ENCODE measurements at regions not wholly inside any gene's neighbourhood (a gene's known extent, or its start where the extent isn't known, plus 50 kb on each side); places are given as distances from the start of the nearest gene placed in this dataset. TPM values are rescaled to one million over a fixed set of nuclear protein-coding genes. Genes with fewer than 3 reads are reported as not detected.

GRCh38 chr5:168238463-168238862 lies 53.0 kb upstream of the WWC1 start:
- H3K27me3 ChIP-seq (ENCODE audit: insufficient read depth, low read length) = no peaks in the 10 kb centered on the region
- peaks cover 8% of the 10 kb centered on the region for H3K4me1 ChIP-seq (ENCODE audit: insufficient read depth, low read length)
- H3K27ac ChIP-seq (ENCODE audit: low read depth, low read length) = no peak overlapping the region
- TF ChIP-seq, protein P1, sequence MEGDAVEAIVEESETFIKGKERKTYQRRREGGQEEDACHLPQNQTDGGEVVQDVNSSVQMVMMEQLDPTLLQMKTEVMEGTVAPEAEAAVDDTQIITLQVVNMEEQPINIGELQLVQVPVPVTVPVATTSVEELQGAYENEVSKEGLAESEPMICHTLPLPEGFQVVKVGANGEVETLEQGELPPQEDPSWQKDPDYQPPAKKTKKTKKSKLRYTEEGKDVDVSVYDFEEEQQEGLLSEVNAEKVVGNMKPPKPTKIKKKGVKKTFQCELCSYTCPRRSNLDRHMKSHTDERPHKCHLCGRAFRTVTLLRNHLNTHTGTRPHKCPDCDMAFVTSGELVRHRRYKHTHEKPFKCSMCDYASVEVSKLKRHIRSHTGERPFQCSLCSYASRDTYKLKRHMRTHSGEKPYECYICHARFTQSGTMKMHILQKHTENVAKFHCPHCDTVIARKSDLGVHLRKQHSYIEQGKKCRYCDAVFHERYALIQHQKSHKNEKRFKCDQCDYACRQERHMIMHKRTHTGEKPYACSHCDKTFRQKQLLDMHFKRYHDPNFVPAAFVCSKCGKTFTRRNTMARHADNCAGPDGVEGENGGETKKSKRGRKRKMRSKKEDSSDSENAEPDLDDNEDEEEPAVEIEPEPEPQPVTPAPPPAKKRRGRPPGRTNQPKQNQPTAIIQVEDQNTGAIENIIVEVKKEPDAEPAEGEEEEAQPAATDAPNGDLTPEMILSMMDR (IDR thresholded peaks at IDR 0.05; ENCODE audit: extremely low read depth, low read depth, low read length) = no peak
- H3K4me3 ChIP-seq (ENCODE audit: insufficient read depth, low read length) = no peak overlapping the region
- no peaks in the 10 kb centered on the region for H3K9me3 ChIP-seq (ENCODE audit: low read depth, low read length)
- no peak overlapping the region for H3K4me2 ChIP-seq (ENCODE audit: insufficient read depth, low read length)
- no peaks in the 10 kb centered on the region for H4K20me1 ChIP-seq (ENCODE audit: insufficient read depth, low read length)
- no peak for DNase-seq (ENCODE audit: insufficient read length, low spot score, missing footprints)
- no peaks in the 10 kb centered on the region for H3K36me3 ChIP-seq (ENCODE audit: insufficient read depth, low read length)
- no peak overlapping the region for H2AFZ ChIP-seq (ENCODE audit: low read length)
- no peaks in the 10 kb centered on the region for H3K79me2 ChIP-seq (ENCODE audit: insufficient read depth, low read length)

DNA sequence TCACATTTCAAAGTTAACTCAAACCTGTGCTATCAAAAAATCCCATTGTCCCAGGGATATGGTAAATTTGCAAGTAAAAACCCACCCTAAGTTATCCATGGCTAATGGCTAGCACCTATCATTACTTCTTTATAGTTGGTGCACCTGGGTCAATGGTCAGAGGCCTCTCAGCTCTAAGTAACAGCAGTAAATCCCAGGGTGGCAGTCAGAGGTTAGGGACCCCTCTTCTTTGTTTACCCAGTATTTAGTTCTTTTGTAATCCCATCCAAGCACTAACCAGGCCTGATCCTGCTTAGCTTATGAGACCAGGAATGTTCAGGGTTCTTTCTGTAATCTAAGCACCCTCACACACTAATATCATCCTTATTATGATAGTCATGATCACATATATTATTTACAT lies 52.1 kb upstream of the WWC1 start:
- no peak for DNase-seq (ENCODE audit: insufficient read length, low spot score, missing footprints)
- no peak overlapping the region for H3K4me2 ChIP-seq (ENCODE audit: insufficient read depth, low read length)
- no peak overlapping the region for H3K27ac ChIP-seq (ENCODE audit: low read depth, low read length)
- no peak overlapping the region for H2AFZ ChIP-seq (ENCODE audit: low read length)
- H3K27me3 ChIP-seq (ENCODE audit: insufficient read depth, low read length) = no peaks in the 10 kb centered on the region
- peaks cover 8% of the 10 kb centered on the region for H3K4me1 ChIP-seq (ENCODE audit: insufficient read depth, low read length)
- no peaks in the 10 kb centered on the region for H3K36me3 ChIP-seq (ENCODE audit: insufficient read depth, low read length)
- H3K79me2 ChIP-seq (ENCODE audit: insufficient read depth, low read length) = no peaks in the 10 kb centered on the region
- TF ChIP-seq, protein P1 (IDR thresholded peaks at IDR 0.05; ENCODE audit: extremely low read depth, low read depth, low read length) = no peak
- no peaks in the 10 kb centered on the region for H3K9me3 ChIP-seq (ENCODE audit: low read depth, low read length)
- H4K20me1 ChIP-seq (ENCODE audit: insufficient read depth, low read length) = no peaks in the 10 kb centered on the region
- H3K4me3 ChIP-seq (ENCODE audit: insufficient read depth, low read length) = no peak overlapping the region

Small RNA genes in the stretch of these regions (small RNA-seq; reads per million reads assigned to genes)
- gene AC026403.1 = not detected
- not detected for gene RF00561
- gene RN7SKP60 = not detected
- not detected for gene RNU6-168P
- gene RNU6-209P = not detected
